Retinal pigment epithelial cell (primary cell): ENCODE measurements at regions not wholly inside any gene's neighbourhood (a gene's known extent, or its start where the extent isn't known, plus 50 kb on each side); places are given as distances from the start of the nearest gene placed in this dataset.
"Not testable (repeated sequence)": the region's sequence is repeated elsewhere in the genome, so short reads cannot be mapped to it uniquely, and the experiment has no call there.

Experiments used
- DNase-seq: peaks from one replicate; pipeline ENCODE4 v3.0.0-alpha.2; 2010; ENCODE audit warnings: low read depth
- H3K4me3 ChIP-seq: 2 replicates; pipeline ENCODE4 v1.5.1; 2011; ENCODE audit warnings: mild to moderate bottlenecking, low read length, control low read depth, moderate library complexity
- TF ChIP-seq, protein P1 (sequence below): conservative IDR thresholded peaks from 2 replicates; pipeline ENCODE4 v1.5.1; 2011; ENCODE audit warnings: low read depth, low read length, control low read depth, inconsistent platforms

DNA sequence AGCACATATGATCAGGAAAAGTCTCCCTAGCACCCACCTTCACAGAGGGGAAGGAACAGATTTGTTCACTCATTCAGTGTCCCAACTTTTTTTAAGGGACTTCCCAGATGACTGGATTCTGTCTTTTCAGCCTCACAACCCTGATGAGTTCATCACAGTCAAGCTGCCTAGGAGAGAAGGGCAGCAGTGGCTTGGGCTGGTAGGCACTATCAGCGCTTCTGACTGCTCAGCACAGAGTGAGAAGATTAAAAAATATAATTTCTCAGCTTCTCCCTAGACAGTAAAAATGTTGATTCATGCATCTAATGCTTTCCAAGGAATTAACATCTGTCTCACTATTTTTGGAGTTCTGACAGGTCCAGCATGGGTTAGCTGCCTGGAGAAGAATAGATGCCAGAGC, 328.2 kb downstream of the DTHD1 start:
- no peak for DNase-seq
- no peak overlapping the region for H3K4me3 ChIP-seq

DNA sequence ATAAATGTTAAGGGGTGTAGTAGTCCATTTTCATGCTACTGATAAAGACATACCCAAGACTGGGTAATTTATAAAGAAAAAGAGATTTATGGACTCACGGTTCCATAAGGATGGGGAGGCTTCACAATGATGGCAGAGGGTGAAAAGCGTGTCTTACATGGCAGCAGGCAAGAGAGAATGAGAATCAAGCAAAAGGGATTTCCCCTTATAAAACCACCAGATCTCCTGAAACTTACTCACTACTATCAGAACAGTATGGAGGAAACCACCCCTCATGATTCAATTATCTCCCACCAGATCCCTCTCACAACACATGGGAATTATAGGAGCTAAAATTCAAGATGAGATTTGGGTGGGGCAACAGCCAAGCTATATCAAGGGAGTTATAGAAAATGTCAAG, 329.2 kb downstream of the DTHD1 start:
- no peak for DNase-seq
- TF ChIP-seq, protein P1, sequence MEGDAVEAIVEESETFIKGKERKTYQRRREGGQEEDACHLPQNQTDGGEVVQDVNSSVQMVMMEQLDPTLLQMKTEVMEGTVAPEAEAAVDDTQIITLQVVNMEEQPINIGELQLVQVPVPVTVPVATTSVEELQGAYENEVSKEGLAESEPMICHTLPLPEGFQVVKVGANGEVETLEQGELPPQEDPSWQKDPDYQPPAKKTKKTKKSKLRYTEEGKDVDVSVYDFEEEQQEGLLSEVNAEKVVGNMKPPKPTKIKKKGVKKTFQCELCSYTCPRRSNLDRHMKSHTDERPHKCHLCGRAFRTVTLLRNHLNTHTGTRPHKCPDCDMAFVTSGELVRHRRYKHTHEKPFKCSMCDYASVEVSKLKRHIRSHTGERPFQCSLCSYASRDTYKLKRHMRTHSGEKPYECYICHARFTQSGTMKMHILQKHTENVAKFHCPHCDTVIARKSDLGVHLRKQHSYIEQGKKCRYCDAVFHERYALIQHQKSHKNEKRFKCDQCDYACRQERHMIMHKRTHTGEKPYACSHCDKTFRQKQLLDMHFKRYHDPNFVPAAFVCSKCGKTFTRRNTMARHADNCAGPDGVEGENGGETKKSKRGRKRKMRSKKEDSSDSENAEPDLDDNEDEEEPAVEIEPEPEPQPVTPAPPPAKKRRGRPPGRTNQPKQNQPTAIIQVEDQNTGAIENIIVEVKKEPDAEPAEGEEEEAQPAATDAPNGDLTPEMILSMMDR = no peak
- no peak overlapping the region for H3K4me3 ChIP-seq

More for the DNA sequence above, 328.2 kb downstream of the DTHD1 start:
- TF ChIP-seq, protein P1 = no peak

DNA sequence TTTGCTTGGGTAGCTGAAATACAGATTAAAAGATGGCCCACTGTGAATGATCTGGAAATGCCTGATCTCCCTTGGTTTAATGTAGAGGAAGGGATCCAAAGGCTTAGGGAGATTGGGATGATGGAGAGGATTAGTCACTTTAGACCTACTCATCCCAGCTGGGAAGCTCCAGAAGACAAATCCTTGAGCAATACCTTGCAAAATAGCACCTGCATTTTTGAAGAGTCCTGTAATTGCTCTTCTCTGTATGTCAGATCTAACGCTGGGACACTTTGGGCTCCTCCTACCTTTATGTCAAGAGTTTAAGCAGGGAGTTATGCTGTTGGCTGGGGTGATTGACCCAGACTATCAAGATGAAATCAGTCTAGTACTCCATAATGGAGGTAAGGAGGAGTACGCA, 331.7 kb downstream of the DTHD1 start:
- not testable (repeated sequence) for H3K4me3 ChIP-seq, DNase-seq

DNA sequence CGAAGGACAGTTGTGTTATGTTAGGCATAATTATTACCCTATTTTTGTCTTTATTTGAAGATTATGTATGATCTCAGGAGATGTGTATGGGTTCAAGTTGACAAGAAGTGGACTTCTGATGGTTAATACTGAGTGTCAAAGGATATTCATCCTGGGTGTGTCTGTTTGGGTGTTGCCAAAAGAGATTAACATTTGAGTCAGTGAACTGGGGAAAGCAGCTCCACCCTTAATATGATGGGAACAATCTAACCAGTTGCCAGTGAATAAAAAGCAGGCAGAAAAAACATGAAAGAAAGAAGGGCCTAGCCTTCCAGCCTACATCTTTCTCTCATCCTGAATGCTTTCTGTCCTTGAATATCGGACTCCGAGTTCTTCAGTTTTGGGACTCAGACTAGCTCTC, 332.6 kb downstream of the DTHD1 start:
- TF ChIP-seq, protein P1 = no peak
- H3K4me3 ChIP-seq = no peak overlapping the region
- DNase-seq = no peak

DNA sequence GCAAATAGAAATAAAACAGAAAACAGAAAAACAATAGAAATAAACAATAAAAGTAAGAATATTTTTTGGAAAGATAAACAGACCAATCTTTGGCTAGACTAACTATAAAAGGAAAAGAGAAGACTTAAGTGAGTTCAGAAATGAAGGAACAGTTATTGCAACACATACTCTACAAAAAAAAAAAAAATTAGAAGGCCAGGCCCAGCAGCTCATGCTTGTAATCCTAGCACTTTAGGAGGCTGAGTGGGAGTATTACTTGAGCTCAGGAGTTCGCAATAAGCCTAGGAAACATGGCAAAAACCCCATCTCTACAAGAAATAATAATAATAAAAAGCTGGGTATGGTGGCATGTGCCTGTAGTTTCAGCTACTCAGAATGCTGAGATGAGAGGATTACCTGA, 336.7 kb downstream of the DTHD1 start:
- H3K4me3 ChIP-seq = no peak overlapping the region
- no peak for DNase-seq
- TF ChIP-seq, protein P1 = no peak

DNA sequence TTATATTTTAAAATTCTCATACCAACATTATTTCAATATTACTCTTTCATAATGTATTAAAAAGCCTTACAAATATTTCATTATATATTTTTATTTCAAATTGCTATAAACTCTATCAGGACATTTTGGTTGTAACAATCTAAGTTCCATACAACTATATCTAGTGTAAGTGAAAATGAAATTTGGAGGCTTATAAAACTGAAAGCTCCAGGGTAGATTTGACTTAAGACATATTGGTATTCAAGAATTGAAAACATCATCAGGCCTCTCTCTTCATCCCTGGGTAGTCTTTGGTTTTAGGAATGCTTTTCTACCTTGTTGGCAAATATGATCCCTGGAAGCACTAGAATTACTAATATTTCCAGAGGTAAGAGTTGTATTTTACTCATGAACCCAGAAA, 342.6 kb downstream of the DTHD1 start:
- TF ChIP-seq, protein P1 = no peak
- no peak overlapping the region for H3K4me3 ChIP-seq
- DNase-seq = no peak

DNA sequence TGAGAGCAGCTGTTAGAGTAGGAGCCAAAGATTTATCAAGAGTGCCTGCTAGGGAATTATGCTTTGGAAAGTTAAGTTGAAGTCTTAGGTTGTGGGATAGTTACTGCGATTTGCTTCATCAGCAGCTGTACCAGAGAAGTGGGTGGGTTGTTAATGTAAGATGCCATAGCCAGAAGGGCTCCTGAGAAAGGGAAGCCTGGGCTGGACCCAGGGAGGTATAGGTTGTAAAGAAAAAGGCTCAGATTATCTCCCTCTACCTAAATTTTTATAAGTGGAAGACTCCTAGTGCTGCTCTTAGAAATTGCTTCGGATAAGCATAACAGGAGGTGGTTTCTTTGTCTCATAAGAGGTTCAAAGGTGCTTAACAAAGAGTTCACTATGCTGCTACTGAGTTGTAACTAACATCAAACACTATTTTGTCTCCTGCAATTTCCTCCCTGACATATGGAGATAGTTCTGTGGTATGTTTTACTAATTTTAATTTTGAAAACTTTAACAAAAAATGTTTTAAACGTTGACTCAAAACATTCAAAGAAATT, 356.9 kb downstream of the DTHD1 start:
- TF ChIP-seq, protein P1 = no peak
- DNase-seq = no peak
- no peak overlapping the region for H3K4me3 ChIP-seq

DNA sequence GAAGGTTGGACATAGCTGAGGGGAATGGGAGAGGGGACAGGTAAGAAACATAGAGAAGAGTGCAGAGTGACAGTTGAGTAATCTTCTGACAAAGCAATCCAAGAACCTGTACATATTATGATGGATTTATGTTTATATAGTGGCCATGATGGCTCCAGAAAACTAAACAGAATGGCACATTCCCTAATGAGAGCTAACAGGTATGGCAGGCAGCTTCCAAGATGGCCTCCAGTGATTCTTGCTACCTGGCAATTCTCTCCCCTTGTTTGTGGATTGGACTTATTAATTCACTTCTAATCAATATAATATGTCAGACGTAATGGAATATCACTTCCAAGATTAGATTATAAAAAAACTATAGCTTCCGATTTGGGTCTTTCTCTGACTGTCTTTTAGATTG, 359.5 kb downstream of the DTHD1 start:
- TF ChIP-seq, protein P1 = no peak
- no peak for DNase-seq
- no peak overlapping the region for H3K4me3 ChIP-seq
